GM23338 (cell line): ENCODE measurements at regions not wholly inside any gene's neighbourhood (a gene's known extent, or its start where the extent isn't known, plus 50 kb on each side); places are given as distances from the start of the nearest gene placed in this dataset.

Source experiments
- CTCF ChIP-seq, 2 experiments: fragments of 200-600 bp in 1 of 2; sonication (generic) in 1 of 2; conservative IDR thresholded peaks; 2 replicates each; pipeline versions ENCODE4 v1.5.1 to v1.6.1; 2016 to 2017; ENCODE audit warnings: antibody characterized with exemption in 2 of 2, low read depth in 2 of 2, mild to moderate bottlenecking in 2 of 2, moderate library complexity in 1 of 2
- EZH2 ChIP-seq: fragments of 200-600 bp; sonication (generic); IDR thresholded peaks from one replicate; pipeline ENCODE4 v1.8.0; 2017; ENCODE audit warnings: antibody characterized with exemption, mild to moderate bottlenecking, low read depth; ENCODE audit not compliant: unreplicated experiment

DNA sequence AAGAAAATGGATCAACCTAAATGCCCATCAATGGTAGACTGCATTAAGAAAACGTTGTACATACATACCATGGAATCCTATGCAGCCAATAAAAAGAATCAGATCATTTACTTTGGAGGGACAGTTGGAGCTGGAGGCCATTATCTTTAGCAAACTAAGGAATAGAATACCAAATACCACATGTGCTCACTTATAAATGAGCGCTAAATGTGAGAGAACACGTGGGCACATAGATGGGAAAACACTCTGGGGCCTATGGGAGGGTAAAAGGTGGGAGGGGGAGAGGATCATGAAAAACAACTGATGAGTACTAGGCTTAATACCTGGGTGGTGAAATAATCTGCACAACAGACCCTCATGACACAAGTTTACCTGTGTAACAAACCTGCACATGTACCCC, 1729.9 kb upstream of the PCDH10 start:
- TF ChIP-seq EZH2 = no peak
- no peak for TF ChIP-seq CTCF (conservative IDR thresholded peaks at IDR 0.05; ENCODE audit: low read depth in 2 of 2)
